ENCODE measurements at regions not wholly inside any gene's neighbourhood (a gene's known extent, or its start where the extent isn't known, plus 50 kb on each side); places are given as distances from the start of the nearest gene placed in this dataset.
"Not testable (repeated sequence)": the region's sequence is repeated elsewhere in the genome, so short reads cannot be mapped to it uniquely, and the experiment has no call there.

DNA sequence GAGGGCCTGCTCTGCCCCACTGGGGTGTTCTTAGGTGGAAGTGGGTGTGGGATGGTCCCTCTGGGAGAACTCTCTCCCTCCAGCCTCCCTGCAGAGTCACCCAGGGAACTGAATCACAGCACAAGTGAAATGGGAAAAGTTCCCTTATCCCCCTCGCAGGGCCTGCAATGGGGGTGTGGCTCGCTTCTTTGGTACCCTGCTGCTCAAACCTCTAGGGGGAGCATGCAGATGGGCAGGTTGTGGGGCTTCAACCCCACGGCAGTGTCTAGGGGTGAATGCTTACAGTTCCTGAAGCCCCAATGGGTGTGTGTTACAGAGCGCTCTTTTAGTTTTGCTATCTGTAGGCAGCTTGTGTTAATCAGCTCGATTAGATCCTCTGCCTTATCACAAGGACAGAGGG is 59.0 kb upstream of the TINAGL1 start:
- DNase-seq, result no peak
- Histone ChIP-seq H3K4me1 (no peaks in the 10 kb centered on the region), H3K27me3 (ENCODE audit: insufficient read depth in 3 of 3, low read length in 2 of 3) (no peaks in the 10 kb centered on the region), H3K36me3 (ENCODE audit: insufficient read depth in 1 of 2, low read depth in 1 of 2) (no peaks in the 10 kb centered on the region), H3K4me3 (no peak overlapping the region), H3K9me3 (no peaks in the 10 kb centered on the region), H3K27ac (no peak overlapping the region)
- TF ChIP-seq, protein P1, sequence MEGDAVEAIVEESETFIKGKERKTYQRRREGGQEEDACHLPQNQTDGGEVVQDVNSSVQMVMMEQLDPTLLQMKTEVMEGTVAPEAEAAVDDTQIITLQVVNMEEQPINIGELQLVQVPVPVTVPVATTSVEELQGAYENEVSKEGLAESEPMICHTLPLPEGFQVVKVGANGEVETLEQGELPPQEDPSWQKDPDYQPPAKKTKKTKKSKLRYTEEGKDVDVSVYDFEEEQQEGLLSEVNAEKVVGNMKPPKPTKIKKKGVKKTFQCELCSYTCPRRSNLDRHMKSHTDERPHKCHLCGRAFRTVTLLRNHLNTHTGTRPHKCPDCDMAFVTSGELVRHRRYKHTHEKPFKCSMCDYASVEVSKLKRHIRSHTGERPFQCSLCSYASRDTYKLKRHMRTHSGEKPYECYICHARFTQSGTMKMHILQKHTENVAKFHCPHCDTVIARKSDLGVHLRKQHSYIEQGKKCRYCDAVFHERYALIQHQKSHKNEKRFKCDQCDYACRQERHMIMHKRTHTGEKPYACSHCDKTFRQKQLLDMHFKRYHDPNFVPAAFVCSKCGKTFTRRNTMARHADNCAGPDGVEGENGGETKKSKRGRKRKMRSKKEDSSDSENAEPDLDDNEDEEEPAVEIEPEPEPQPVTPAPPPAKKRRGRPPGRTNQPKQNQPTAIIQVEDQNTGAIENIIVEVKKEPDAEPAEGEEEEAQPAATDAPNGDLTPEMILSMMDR (IDR thresholded peaks at IDR 0.05), result no peak
- WGBS, 3 donors, result 62 to 67% (median 66%) methylated on average over 5 of the region's 5 CpGs
- intact Hi-C loops (cut with DNase I), result loop anchor here in 1 of 2 donors (10.0 kb wide), 1 partner anchor 62 kb away; no protein-coding TSS in a partner anchor
- ATAC-seq, result no peak

DNA sequence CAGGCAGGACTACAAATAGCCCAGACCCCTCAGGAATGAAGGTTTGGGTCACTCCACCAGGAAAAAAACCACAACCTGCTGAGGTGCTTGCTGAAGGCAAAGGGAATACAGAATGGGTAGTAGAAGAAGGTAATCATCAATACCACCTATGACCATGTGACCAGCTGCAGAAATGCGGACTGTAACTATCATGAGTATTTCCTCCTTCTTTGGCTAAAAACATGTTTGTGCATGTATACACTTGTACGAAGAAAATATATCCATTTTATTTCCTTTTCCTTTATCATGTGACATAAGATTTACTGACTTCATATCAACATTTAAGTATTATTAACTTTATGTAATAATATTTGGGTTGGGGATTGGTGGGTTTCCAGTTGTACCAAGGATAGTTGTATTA is 58.3 kb upstream of the TINAGL1 start:
- not testable (repeated sequence) for H3K27me3 ChIP-seq (ENCODE audit: insufficient read depth in 3 of 3, low read length in 2 of 3); DNase-seq; H3K9me3 ChIP-seq; ATAC-seq; H3K36me3 ChIP-seq (ENCODE audit: insufficient read depth in 1 of 2, low read depth in 1 of 2); H3K4me1 ChIP-seq; H3K4me3 ChIP-seq; H3K27ac ChIP-seq
- intact Hi-C loops (cut with DNase I), result loop anchor here in 1 of 2 donors (10.0 kb wide), 1 partner anchor 63 kb away; no protein-coding TSS in a partner anchor
- WGBS, 3 donors, result 89 to 93% (median 90%) methylated on average over 2 of the region's 2 CpGs

DNA sequence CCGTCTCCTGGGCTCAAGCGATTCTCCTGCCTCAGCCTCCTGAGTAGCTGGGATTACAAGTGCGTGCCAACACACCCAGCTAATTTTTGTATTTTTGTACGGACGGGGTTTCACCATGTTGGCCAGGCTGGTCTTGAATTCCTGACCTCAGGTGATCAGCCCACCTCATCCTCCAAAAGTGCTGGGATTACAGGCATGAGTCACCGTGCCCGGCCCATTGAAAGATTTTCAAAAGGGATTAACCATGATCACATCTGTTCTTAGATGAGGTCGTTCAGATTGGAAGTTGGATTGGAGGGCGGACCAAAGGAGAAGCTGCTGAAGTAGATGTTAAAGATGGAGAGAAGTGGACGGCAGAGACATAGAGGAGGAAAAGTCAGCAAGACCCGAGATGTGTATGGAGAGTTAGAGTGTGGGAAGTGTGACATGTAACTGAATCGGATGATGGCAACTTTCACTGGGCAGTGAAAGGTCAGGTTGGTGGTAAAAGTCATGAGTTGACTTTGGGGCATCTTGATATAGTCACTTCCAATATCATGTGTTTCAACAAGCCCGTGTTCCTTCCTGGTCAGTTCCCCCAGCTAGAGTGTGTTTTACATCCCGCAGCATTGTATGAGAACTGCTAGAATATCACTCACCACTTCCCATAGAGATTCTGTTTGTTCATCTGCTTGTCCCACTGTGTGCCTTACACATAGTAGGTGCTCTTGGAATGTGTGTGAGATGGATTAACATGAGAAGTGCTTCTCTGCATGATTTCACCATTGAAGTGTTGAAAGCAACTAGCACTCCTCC is 54.4 kb upstream of the TINAGL1 start:
- ATAC-seq, result no peak
- Histone ChIP-seq H3K27me3 (ENCODE audit: insufficient read depth in 3 of 3, low read length in 2 of 3) (no peaks in the 10 kb centered on the region), H3K9me3 (no peaks in the 10 kb centered on the region), H3K27ac (no peak overlapping the region), H3K36me3 (ENCODE audit: insufficient read depth in 1 of 2, low read depth in 1 of 2) (no peaks in the 10 kb centered on the region), H3K4me3 (no peak overlapping the region), H3K4me1 (no peaks in the 10 kb centered on the region)
- TF ChIP-seq, protein P1 (IDR thresholded peaks at IDR 0.05), result no peak
- WGBS, 3 donors, result 75 to 81% (median 78%) methylated on average over 14 of the region's 14 CpGs
- DNase-seq, result no peak
- intact Hi-C loops (cut with DNase I), result no loop called here

DNA sequence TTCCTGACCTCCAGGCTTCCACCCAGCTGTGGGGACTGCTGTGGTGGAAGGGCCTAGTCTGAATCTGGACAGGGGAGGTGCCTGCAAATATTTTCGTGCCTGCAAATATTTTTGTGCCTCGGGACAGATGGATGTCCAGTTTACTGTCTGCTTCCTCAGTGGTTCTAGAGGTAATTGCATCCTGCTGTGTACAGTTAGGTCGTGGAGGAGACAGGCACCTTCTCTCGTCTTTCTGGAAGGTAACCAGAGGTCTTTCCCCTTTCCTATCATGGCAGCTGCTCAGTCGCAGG is 53.8 kb upstream of the TINAGL1 start:
- Histone ChIP-seq H3K4me1 (no peaks in the 10 kb centered on the region), H3K9me3 (no peaks in the 10 kb centered on the region), H3K27ac (no peak overlapping the region), H3K36me3 (ENCODE audit: insufficient read depth in 1 of 2, low read depth in 1 of 2) (no peaks in the 10 kb centered on the region), H3K27me3 (ENCODE audit: insufficient read depth in 3 of 3, low read length in 2 of 3) (no peaks in the 10 kb centered on the region), H3K4me3 (no peak overlapping the region)
- TF ChIP-seq, protein P1 (IDR thresholded peaks at IDR 0.05), result no peak
- ATAC-seq, result no peak
- intact Hi-C loops (cut with DNase I), result no loop called here
- WGBS, 3 donors, result 46 to 62% (median 55%) methylated on average over 5 of the region's 5 CpGs
- DNase-seq, result no peak

DNA sequence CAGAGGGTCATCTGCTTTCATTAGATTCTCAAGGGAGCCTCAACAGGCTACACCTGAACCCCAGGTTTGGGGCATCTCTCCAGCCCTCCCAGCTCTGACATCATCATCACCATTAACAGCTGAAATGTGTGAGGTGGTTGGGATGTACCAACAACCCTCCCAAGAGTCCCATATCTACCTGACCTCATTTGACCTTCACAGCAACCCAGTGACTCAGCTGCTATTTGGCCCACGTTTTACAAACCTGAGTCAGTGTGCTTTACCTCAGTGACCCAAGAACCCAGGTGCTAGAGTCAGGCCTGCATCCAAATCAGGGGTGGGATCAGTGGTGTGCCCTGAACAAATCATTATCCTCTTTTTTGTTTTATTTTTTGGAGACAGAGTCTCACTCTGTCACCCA is 53.3 kb upstream of the TINAGL1 start:
- 4 to 17% (median 7%) methylated on average over 1 of the region's 1 CpG for WGBS, 3 donors
- no peak overlapping the region for H3K27ac ChIP-seq
- H3K27me3 ChIP-seq (ENCODE audit: insufficient read depth in 3 of 3, low read length in 2 of 3), result no peaks in the 10 kb centered on the region
- H3K4me1 ChIP-seq, result no peaks in the 10 kb centered on the region
- H3K4me3 ChIP-seq, result no peak overlapping the region
- no peak for ATAC-seq
- no peaks in the 10 kb centered on the region for H3K36me3 ChIP-seq (ENCODE audit: insufficient read depth in 1 of 2, low read depth in 1 of 2)
- no peaks in the 10 kb centered on the region for H3K9me3 ChIP-seq
- DNase-seq, result no peak
- TF ChIP-seq, protein P1 (IDR thresholded peaks at IDR 0.05), result no peak
- intact Hi-C loops (cut with DNase I), result no loop called here
